GM12865 (cell line): ENCODE measurements at regions not wholly inside any gene's neighbourhood (a gene's known extent, or its start where the extent isn't known, plus 50 kb on each side); places are given as distances from the start of the nearest gene placed in this dataset.

Experiments used
- DNase-seq: peaks from one replicate; pipeline ENCODE4 v3.0.0; 2010; ENCODE audit warnings: low read depth
- H3K4me3 ChIP-seq: 2 replicates; pipeline ENCODE4 v1.5.1; 2011; ENCODE audit warnings: mild to moderate bottlenecking, low read depth, low read length, control low read depth
- TF ChIP-seq, protein P1 (sequence below): IDR thresholded peaks from 2 replicates; pipeline ENCODE4 v1.5.1; 2011; ENCODE audit warnings: low read length, control low read depth, low read depth, inconsistent platforms; ENCODE audit not compliant: insufficient read depth; ENCODE audit errors: missing control alignments

DNA sequence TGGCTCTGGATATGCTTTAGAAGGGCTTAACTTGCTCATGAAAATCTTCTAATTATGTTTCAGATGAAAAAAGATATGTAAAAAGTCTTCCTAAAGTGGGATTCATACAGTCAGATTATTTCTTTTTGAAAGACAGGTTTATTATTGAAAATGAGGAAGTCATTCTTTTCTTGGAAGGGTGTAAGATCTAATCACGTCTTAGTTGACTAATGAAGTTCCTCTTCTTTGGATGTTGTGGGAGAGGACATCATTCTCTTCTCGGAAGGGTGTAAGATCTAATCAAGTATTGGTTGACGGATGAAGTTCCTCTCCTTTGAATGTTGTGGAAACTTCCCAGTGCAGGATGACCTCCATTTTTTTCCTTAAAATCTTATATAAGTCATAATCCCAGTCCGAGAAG, 74.9 kb downstream of the ALG10 start:
- no peak for DNase-seq
- TF ChIP-seq, protein P1, sequence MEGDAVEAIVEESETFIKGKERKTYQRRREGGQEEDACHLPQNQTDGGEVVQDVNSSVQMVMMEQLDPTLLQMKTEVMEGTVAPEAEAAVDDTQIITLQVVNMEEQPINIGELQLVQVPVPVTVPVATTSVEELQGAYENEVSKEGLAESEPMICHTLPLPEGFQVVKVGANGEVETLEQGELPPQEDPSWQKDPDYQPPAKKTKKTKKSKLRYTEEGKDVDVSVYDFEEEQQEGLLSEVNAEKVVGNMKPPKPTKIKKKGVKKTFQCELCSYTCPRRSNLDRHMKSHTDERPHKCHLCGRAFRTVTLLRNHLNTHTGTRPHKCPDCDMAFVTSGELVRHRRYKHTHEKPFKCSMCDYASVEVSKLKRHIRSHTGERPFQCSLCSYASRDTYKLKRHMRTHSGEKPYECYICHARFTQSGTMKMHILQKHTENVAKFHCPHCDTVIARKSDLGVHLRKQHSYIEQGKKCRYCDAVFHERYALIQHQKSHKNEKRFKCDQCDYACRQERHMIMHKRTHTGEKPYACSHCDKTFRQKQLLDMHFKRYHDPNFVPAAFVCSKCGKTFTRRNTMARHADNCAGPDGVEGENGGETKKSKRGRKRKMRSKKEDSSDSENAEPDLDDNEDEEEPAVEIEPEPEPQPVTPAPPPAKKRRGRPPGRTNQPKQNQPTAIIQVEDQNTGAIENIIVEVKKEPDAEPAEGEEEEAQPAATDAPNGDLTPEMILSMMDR = no peak
- no peak overlapping the region for H3K4me3 ChIP-seq

DNA sequence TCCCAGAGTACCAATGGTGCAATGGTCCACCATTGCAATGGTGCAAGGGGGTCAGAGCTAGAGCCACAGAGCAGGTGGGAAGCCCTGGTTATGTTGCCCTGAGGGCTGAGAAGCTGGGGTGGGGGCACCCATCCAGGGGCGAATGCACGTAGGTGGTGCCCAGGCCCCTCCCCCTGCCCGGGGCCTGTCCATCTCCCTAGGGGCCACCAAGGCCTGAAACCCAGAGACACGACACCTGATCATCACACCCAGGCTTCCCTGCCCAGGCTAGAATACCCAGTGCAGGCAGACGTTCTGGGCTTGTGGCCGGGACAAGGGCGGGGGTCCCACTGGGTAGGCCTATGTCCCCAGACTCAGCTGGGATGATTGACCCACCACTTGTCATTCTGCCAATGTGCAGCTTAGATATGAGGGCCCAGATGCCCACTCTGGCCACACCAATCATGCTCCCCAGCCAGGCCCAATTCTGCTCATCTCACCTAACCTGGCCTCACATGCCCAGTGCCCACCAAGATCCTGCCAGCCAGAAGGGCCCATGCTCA, 83.2 kb downstream of the ALG10 start:
- TF ChIP-seq, protein P1 = no peak
- DNase-seq = no peak
- no peak overlapping the region for H3K4me3 ChIP-seq

DNA sequence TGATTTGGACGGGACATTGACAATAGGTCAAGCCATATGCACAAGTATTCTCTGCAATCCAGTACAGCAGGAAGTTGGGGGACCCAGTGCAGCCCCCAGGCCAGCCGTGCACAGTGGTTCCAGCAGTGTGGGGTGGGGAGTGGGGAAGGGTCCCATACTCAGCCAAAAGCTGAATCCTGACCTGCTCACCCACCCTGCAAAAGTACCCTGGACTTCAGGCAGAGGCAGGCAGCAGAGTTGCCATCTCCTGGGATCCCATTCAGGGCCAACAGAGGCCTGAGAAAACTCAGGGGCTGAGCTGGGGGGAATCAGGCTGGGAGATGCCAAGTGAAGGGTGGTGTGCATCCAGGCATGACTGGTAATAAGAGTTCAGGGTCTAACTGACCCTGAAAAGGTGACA, 83.9 kb downstream of the ALG10 start:
- no peak overlapping the region for H3K4me3 ChIP-seq
- DNase-seq = no peak
- TF ChIP-seq, protein P1 = no peak

DNA sequence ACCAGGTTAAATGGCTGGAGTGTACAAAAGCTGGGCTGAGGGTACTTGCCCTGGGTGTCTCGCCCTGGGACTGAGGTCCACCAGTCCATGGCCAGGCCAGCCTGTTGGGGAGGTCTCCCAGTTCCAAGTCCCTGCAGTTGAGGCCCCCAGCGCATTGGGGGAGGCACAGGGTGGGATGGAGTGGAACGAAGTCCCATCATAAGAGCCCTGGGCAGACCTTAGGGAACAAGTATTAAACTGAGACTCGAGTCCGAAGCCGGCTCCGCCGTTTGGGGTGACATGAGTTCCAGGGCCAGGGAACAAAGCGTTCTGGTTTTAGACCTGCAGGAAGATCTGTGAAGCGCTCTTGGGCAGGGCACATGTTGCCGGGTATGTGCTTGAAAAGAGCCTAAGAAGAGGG, 84.7 kb downstream of the ALG10 start:
- TF ChIP-seq, protein P1 = no peak
- H3K4me3 ChIP-seq = no peak overlapping the region
- DNase-seq = no peak

DNA sequence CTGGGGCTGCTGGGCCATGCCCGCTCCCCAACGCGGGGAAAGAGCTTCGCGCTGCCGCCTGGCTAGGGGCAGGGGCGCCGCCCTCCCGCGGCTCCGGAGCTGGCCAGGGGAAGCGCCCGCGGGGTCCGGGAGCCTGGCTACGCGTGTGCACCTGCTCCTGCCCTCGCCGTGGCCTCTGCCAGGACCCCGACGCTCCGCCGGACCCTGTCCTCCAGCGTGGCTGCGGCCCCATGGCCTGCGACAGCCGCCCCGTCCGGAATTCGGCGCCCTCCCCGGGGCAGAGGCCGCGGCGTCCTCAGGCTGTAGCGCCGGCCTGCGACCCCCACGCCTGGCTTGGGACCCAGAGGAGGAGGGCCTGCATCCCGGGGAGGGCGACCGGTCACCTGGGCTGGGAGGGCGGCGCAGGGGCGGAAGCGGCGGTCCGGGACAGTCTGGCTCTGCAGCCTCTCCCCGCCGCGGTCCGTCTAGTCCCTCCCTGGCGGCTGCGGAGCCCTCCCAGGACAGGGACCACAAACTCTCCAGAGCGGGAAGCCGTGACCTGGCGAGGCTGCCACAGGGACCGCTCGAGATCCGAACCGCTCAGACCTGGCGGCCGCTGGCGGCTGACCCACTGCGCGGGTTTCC, 85.6 kb downstream of the ALG10 start:
- no peak overlapping the region for H3K4me3 ChIP-seq

DNA sequence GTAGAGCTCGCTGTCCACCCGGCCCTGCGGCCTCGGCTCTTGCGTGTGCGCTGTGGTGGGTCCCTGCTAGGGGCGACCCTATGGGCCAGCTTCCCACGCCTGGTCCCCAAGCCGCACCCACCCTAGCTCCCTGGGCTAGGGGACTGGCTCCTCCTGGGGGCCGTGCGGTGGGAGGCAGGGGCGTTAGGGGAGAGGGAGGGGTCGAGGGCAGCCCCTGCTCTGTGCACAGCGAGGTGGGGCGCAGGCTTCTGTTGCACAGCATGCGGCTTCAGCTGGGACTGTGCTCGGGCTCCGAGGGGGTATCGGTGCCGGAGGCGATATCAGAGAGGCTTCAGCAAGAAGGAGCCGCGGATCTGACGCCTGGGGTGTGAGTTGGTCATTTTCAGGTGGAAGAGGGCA, 86.1 kb downstream of the ALG10 start:
- TF ChIP-seq, protein P1 = no peak
- H3K4me3 ChIP-seq = no peak overlapping the region
- no peak for DNase-seq

More for the DNA sequence above, 85.6 kb downstream of the ALG10 start:
- no peak for DNase-seq
- TF ChIP-seq, protein P1 = no peak

DNA sequence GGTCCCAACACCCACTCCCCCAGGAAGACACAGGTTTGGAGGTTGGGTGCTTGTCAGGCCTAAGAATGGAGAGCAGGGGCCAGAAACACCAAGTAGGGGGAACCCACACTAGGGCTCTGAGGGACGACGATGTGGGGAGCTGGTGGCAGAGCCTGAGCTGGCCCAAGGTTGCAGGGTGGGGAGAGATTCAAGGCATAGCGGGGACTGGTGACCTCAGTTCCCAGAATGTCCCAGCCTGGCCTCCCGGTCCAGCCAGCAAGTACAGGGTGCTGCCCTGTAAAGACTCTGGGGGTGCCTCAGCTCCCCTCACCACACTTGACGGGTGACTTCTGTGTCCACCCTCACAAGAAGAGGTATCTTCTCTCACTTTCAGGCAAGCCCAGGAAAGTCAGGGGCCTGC, 86.7 kb downstream of the ALG10 start:
- no peak for DNase-seq
- no peak overlapping the region for H3K4me3 ChIP-seq
- TF ChIP-seq, protein P1 = no peak
